ENCODE measurements at regions not wholly inside any gene's neighbourhood (a gene's known extent, or its start where the extent isn't known, plus 50 kb on each side); places are given as distances from the start of the nearest gene placed in this dataset.

- DNase-seq (ENCODE audit: low spot score) = no peak
- Histone ChIP-seq H3K36me3 (replicated peaks in 1 of 2; ENCODE audit: control insufficient read depth in 2 of 2, insufficient read depth in 2 of 2, low read length in 2 of 2) (no peaks in the 10 kb centered on the region), H2AK5ac (ENCODE audit: low read depth, low read length) (no peak overlapping the region), H3K23ac (ENCODE audit: low read depth, low read length, poor library complexity) (no peak overlapping the region), H4K91ac (ENCODE audit: low read depth, low read length, poor library complexity) (no peak overlapping the region), H3K79me1 (ENCODE audit: low read depth, low read length) (no peaks in the 10 kb centered on the region), H3K9me3 (replicated peaks in 1 of 2; ENCODE audit: control insufficient read depth in 2 of 2, insufficient read depth in 1 of 2, low read depth in 1 of 2, low read length in 2 of 2) (no peaks in the 10 kb centered on the region), H3K27ac (replicated peaks; ENCODE audit: low read length) (no peak overlapping the region), H3K4me1 (ENCODE audit: control insufficient read depth in 2 of 2, insufficient read depth in 1 of 2, low read depth in 1 of 2, low read length in 2 of 2) (peaks cover 3 to 6% of the 10 kb centered on the region in 2 donors), H3K4me3 (ENCODE audit: low read length in 2 of 2) (no peak overlapping the region), H3K4me2 (ENCODE audit: insufficient read depth, low read length, poor library complexity, severe bottlenecking) (no peak overlapping the region), H3K4ac (ENCODE audit: low read length) (no peak overlapping the region), H2BK5ac (ENCODE audit: low read length) (no peak overlapping the region), H3K14ac (ENCODE audit: low read length) (no peak overlapping the region), H3K9ac (ENCODE audit: low read depth, low read length, poor library complexity) (no peak overlapping the region), H2BK120ac (ENCODE audit: low read depth, low read length) (no peak overlapping the region), H2BK15ac (ENCODE audit: low read length) (no peak overlapping the region), H2AFZ (ENCODE audit: low read length) (peak overlapping the region; percentile 57), H4K8ac (ENCODE audit: low read depth, low read length) (no peak overlapping the region), H3K18ac (ENCODE audit: low read length) (no peak overlapping the region), H3K27me3 (ENCODE audit: control insufficient read depth in 3 of 3, insufficient read depth in 3 of 3, low read depth in 1 of 3, low read length in 3 of 3) (peaks cover 0 to 7% (median 0%) of the 10 kb centered on the region in 3 experiments), H2BK12ac (ENCODE audit: low read length) (no peak overlapping the region)
- no CpG with 5 or more reads among the region's 8 CpGs for WGBS, 2 donors (ENCODE audit: extremely low coverage in 2 of 2, insufficient read length in 2 of 2, insufficient replicate concordance in 1 of 2)
Observed at GRCh38 chr1:55276671-55277376, 61.7 kb upstream of the USP24 start.

GRCh38 chr1:55275941-55276341 is 60.8 kb upstream of the USP24 start:
- H3K36me3 ChIP-seq (replicated peaks in 1 of 2; ENCODE audit: control insufficient read depth in 2 of 2, insufficient read depth in 2 of 2, low read length in 2 of 2) = no peaks in the 10 kb centered on the region
- H4K8ac ChIP-seq (ENCODE audit: low read depth, low read length) = no peak overlapping the region
- H3K9ac ChIP-seq (ENCODE audit: low read depth, low read length, poor library complexity) = no peak overlapping the region
- H2BK15ac ChIP-seq (ENCODE audit: low read length) = no peak overlapping the region
- H3K4me2 ChIP-seq (ENCODE audit: insufficient read depth, low read length, poor library complexity, severe bottlenecking) = no peak overlapping the region
- H4K91ac ChIP-seq (ENCODE audit: low read depth, low read length, poor library complexity) = no peak overlapping the region
- no peaks in the 10 kb centered on the region for H3K9me3 ChIP-seq (replicated peaks in 1 of 2; ENCODE audit: control insufficient read depth in 2 of 2, insufficient read depth in 1 of 2, low read depth in 1 of 2, low read length in 2 of 2)
- no peak overlapping the region for H3K14ac ChIP-seq (ENCODE audit: low read length)
- no peak overlapping the region for H2AK5ac ChIP-seq (ENCODE audit: low read depth, low read length)
- H3K4ac ChIP-seq (ENCODE audit: low read length) = no peak overlapping the region
- no peaks in the 10 kb centered on the region for H3K79me1 ChIP-seq (ENCODE audit: low read depth, low read length)
- DNase-seq (ENCODE audit: low spot score) = no peak
- H3K23ac ChIP-seq (ENCODE audit: low read depth, low read length, poor library complexity) = no peak overlapping the region
- no peak overlapping the region for H2BK120ac ChIP-seq (ENCODE audit: low read depth, low read length)
- no peak overlapping the region for H3K18ac ChIP-seq (ENCODE audit: low read length)
- peaks cover 0 to 7% (median 0%) of the 10 kb centered on the region in 3 experiments for H3K27me3 ChIP-seq (ENCODE audit: control insufficient read depth in 3 of 3, insufficient read depth in 3 of 3, low read depth in 1 of 3, low read length in 3 of 3)
- H3K4me1 ChIP-seq (ENCODE audit: control insufficient read depth in 2 of 2, insufficient read depth in 1 of 2, low read depth in 1 of 2, low read length in 2 of 2) = peaks cover 3 to 6% of the 10 kb centered on the region in 2 donors
- H2AFZ ChIP-seq (ENCODE audit: low read length) = no peak overlapping the region
- no CpG with 5 or more reads among the region's 1 CpG for WGBS, 2 donors (ENCODE audit: extremely low coverage in 2 of 2, insufficient read length in 2 of 2, insufficient replicate concordance in 1 of 2)
- no peak overlapping the region for H2BK12ac ChIP-seq (ENCODE audit: low read length)
- H2BK5ac ChIP-seq (ENCODE audit: low read length) = no peak overlapping the region
- H3K4me3 ChIP-seq (ENCODE audit: low read length in 2 of 2) = no peak overlapping the region
- no peak overlapping the region for H3K27ac ChIP-seq (replicated peaks; ENCODE audit: low read length)

- no peak overlapping the region for H2BK120ac ChIP-seq (ENCODE audit: low read depth, low read length)
- H2AFZ ChIP-seq (ENCODE audit: low read length) = no peak overlapping the region
- no peak overlapping the region for H4K91ac ChIP-seq (ENCODE audit: low read depth, low read length, poor library complexity)
- no CpG with 5 or more reads among the region's 12 CpGs for WGBS, 2 donors (ENCODE audit: extremely low coverage in 2 of 2, insufficient read length in 2 of 2, insufficient replicate concordance in 1 of 2)
- H3K9me3 ChIP-seq (replicated peaks in 1 of 2; ENCODE audit: control insufficient read depth in 2 of 2, insufficient read depth in 1 of 2, low read depth in 1 of 2, low read length in 2 of 2) = no peaks in the 10 kb centered on the region
- no peak for DNase-seq (ENCODE audit: low spot score)
- H3K79me1 ChIP-seq (ENCODE audit: low read depth, low read length) = no peaks in the 10 kb centered on the region
- no peak overlapping the region for H3K14ac ChIP-seq (ENCODE audit: low read length)
- H3K9ac ChIP-seq (ENCODE audit: low read depth, low read length, poor library complexity) = no peak overlapping the region
- H3K23ac ChIP-seq (ENCODE audit: low read depth, low read length, poor library complexity) = peak overlapping the region; percentile 55
- no peak overlapping the region for H4K8ac ChIP-seq (ENCODE audit: low read depth, low read length)
- no peak overlapping the region for H2BK12ac ChIP-seq (ENCODE audit: low read length)
- H3K4me2 ChIP-seq (ENCODE audit: insufficient read depth, low read length, poor library complexity, severe bottlenecking) = no peak overlapping the region
- no peak overlapping the region for H2BK5ac ChIP-seq (ENCODE audit: low read length)
- peaks cover 3 to 6% of the 10 kb centered on the region in 2 donors for H3K4me1 ChIP-seq (ENCODE audit: control insufficient read depth in 2 of 2, insufficient read depth in 1 of 2, low read depth in 1 of 2, low read length in 2 of 2)
- peak overlapping the region; percentile 35 for H3K18ac ChIP-seq (ENCODE audit: low read length)
- no peak overlapping the region for H3K4ac ChIP-seq (ENCODE audit: low read length)
- H3K27me3 ChIP-seq (ENCODE audit: control insufficient read depth in 3 of 3, insufficient read depth in 3 of 3, low read depth in 1 of 3, low read length in 3 of 3) = peaks cover 0 to 4% (median 0%) of the 10 kb centered on the region in 3 experiments
- no peaks in the 10 kb centered on the region for H3K36me3 ChIP-seq (replicated peaks in 1 of 2; ENCODE audit: control insufficient read depth in 2 of 2, insufficient read depth in 2 of 2, low read length in 2 of 2)
- no peak overlapping the region for H3K27ac ChIP-seq (replicated peaks; ENCODE audit: low read length)
- H2AK5ac ChIP-seq (ENCODE audit: low read depth, low read length) = no peak overlapping the region
- H2BK15ac ChIP-seq (ENCODE audit: low read length) = no peak overlapping the region
- H3K4me3 ChIP-seq (ENCODE audit: low read length in 2 of 2) = no peak overlapping the region
Observed at GRCh38 chr1:55275151-55275748, 60.1 kb upstream of the USP24 start.

GRCh38 chr1:55272994-55273393 is 57.8 kb upstream of the USP24 start:
- no CpG with 5 or more reads among the region's 4 CpGs for WGBS, 2 donors (ENCODE audit: extremely low coverage in 2 of 2, insufficient read length in 2 of 2, insufficient replicate concordance in 1 of 2)
- Histone ChIP-seq H3K4me1 (ENCODE audit: control insufficient read depth in 2 of 2, insufficient read depth in 1 of 2, low read depth in 1 of 2, low read length in 2 of 2) (peaks cover 3 to 6% of the 10 kb centered on the region in 2 donors), H2BK120ac (ENCODE audit: low read depth, low read length) (no peak overlapping the region), H3K9ac (ENCODE audit: low read depth, low read length, poor library complexity) (no peak overlapping the region), H2AK5ac (ENCODE audit: low read depth, low read length) (no peak overlapping the region), H2BK15ac (ENCODE audit: low read length) (no peak overlapping the region), H3K9me3 (replicated peaks in 1 of 2; ENCODE audit: control insufficient read depth in 2 of 2, insufficient read depth in 1 of 2, low read depth in 1 of 2, low read length in 2 of 2) (no peaks in the 10 kb centered on the region), H3K36me3 (replicated peaks in 1 of 2; ENCODE audit: control insufficient read depth in 2 of 2, insufficient read depth in 2 of 2, low read length in 2 of 2) (no peaks in the 10 kb centered on the region), H3K79me1 (ENCODE audit: low read depth, low read length) (no peaks in the 10 kb centered on the region), H4K91ac (ENCODE audit: low read depth, low read length, poor library complexity) (no peak overlapping the region), H2AFZ (ENCODE audit: low read length) (no peak overlapping the region), H2BK5ac (ENCODE audit: low read length) (no peak overlapping the region), H3K4ac (ENCODE audit: low read length) (no peak overlapping the region), H3K23ac (ENCODE audit: low read depth, low read length, poor library complexity) (peak overlapping the region; percentile 95), H2BK12ac (ENCODE audit: low read length) (no peak overlapping the region), H3K27me3 (ENCODE audit: control insufficient read depth in 3 of 3, insufficient read depth in 3 of 3, low read depth in 1 of 3, low read length in 3 of 3) (peaks cover 0 to 4% (median 0%) of the 10 kb centered on the region in 3 experiments), H3K4me2 (ENCODE audit: insufficient read depth, low read length, poor library complexity, severe bottlenecking) (no peak overlapping the region), H3K18ac (ENCODE audit: low read length) (peak overlapping the region; percentile 28), H3K27ac (replicated peaks; ENCODE audit: low read length) (no peak overlapping the region), H3K4me3 (ENCODE audit: low read length in 2 of 2) (no peak overlapping the region), H4K8ac (ENCODE audit: low read depth, low read length) (no peak overlapping the region), H3K14ac (ENCODE audit: low read length) (no peak overlapping the region)
- DNase-seq (ENCODE audit: low spot score) = no peak

Data from neuronal stem cell (in vitro differentiated cells).